HAP-1 (cell line): ENCODE measurements at regions not wholly inside any gene's neighbourhood (a gene's known extent, or its start where the extent isn't known, plus 50 kb on each side); places are given as distances from the start of the nearest gene placed in this dataset.

Source experiments
- DNase-seq, 2 experiments: peaks; one replicate each; pipeline ENCODE4 v3.0.0-alpha.2; 2016 to 2020; ENCODE audit warnings: low spot score in 2 of 2
- H3K27me3 ChIP-seq: fragments of 250-450 bp; sonication (Bioruptor Pico); 2 replicates; pipeline ENCODE4 v1.5.1; 2020; ENCODE audit warnings: low read depth, mild to moderate bottlenecking, moderate library complexity
- H3K36me3 ChIP-seq: fragments of 250-450 bp; sonication (Bioruptor Pico); replicated peaks from 2 replicates; pipeline ENCODE4 v1.5.1; 2020; ENCODE audit warnings: mild to moderate bottlenecking
- H3K4me1 ChIP-seq: fragments of 250-450 bp; sonication (Bioruptor Pico); 2 replicates; pipeline ENCODE4 v1.5.1; 2020; ENCODE audit warnings: mild to moderate bottlenecking
- H3K4me3 ChIP-seq: fragments of 250-450 bp; sonication (Bioruptor Pico); 2 replicates; pipeline ENCODE4 v1.5.1; 2020; ENCODE audit warnings: mild to moderate bottlenecking, moderate library complexity
- H3K9me3 ChIP-seq: fragments of 250-450 bp; sonication (Bioruptor Pico); 2 replicates; pipeline ENCODE4 v1.5.1; 2020; ENCODE audit warnings: mild to moderate bottlenecking, moderate library complexity
- in situ Hi-C: fragments of 300-500 bp; cut with MboI; formaldehyde crosslinking; loops from 3 replicates; pipeline ENCODE4 v1.14.3; 2020; ENCODE audit warnings: low sequenced_read_pairs, inconsistent platforms, mixed read lengths

DNA sequence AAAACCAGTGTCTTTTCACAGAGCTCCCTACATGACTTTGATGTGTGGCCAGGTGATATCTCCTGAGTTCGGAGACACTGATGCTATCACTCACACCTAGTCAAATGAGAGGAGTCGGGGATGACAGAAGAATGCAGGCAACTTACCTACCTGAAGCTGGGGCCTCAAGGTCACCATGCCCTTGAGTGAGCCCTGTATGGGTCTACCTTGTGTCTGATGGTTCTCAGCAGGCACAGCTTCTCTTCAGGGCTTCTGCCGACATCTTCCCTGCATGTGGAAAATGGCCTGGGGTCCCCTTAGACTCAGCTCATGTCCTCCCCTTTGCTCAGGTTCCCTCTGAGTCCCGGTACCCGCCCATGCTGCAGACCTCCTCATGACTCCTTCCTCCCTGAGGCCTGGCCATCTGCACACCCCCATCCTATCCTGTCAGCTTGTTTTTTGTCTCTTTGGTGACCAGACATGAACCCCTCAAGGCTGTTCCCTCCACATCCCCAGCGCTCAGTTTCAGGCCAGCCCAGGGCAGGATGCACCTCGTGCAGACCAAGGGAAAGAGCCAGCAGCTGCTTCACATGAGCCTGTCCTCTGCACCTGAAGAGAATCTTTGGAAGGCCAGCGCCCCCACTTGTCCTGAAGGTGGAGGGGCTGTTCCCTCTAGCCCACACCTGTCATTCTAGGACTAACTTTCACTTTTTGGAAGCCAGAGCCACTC is 74.6 kb upstream of the GDF10 start:
- H3K27me3 ChIP-seq, result no peaks in the 10 kb centered on the region
- H3K4me3 ChIP-seq, result no peak overlapping the region
- no peaks in the 10 kb centered on the region for H3K9me3 ChIP-seq
- no peak for DNase-seq
- H3K4me1 ChIP-seq, result no peaks in the 10 kb centered on the region
- H3K36me3 ChIP-seq, result no peaks in the 10 kb centered on the region
- in situ Hi-C loops, result no loop called here

DNA sequence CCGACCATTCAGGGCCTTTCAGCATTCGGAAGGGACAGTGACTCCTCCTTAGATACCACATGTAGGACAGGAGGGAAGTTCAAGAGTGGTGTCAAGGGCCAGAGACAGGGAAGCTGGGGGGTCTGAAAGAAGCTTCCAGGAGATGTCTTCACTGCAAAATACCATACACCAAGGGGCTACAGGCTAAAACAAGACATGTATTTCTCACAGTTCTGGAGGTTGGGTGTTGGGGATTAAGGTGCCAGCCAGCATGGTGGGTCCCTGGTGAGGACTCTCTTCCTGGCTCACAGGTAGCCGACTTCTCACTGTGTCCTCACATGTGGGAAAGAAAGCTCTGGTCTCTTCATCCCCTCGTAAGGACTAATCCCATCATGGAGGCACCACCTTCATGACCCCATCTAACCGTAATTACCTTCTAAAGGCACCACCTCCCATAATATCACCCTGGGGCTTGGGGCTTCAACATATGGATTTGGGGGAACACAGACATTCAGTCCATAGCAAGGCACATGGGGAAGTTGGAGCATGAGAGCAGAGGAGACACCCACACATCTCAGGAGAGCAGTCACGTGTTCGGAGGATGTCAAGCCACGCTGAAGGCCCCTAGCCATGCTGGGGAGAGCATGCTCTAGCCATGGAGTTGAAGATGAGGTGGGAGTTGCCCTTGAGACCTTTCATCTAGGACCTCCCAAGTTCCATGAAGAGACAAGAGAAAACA is 73.9 kb upstream of the GDF10 start:
- in situ Hi-C loops, result no loop called here

DNA sequence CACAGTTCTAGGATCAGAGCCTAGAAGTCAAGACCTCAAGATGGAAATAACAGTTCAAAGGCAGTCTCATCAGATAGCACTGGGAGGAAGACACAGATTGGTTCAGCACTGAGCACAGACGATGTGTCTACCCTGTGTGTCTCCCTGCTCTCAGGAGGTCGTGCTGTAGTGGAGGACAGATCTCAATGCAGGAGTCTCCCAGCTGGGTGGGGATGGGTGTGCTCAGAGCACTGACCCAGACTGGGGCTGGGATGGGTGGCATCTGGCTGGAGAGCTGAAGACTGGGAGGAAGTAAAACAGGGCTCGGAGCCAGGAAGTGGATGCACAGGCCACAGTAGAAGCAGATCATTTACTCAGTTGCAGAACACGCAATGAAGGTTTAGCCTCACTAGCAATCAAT is 69.5 kb upstream of the GDF10 start:
- Histone ChIP-seq H3K9me3 (no peaks in the 10 kb centered on the region), H3K27me3 (no peaks in the 10 kb centered on the region), H3K4me1 (no peaks in the 10 kb centered on the region), H3K36me3 (no peaks in the 10 kb centered on the region), H3K4me3 (no peak overlapping the region)
- in situ Hi-C loops, result no loop called here
- DNase-seq, result no peak

More for the DNA sequence above, 73.9 kb upstream of the GDF10 start:
- no peak for DNase-seq
- Histone ChIP-seq H3K4me3 (no peak overlapping the region), H3K27me3 (no peaks in the 10 kb centered on the region), H3K9me3 (no peaks in the 10 kb centered on the region), H3K4me1 (no peaks in the 10 kb centered on the region), H3K36me3 (no peaks in the 10 kb centered on the region)

DNA sequence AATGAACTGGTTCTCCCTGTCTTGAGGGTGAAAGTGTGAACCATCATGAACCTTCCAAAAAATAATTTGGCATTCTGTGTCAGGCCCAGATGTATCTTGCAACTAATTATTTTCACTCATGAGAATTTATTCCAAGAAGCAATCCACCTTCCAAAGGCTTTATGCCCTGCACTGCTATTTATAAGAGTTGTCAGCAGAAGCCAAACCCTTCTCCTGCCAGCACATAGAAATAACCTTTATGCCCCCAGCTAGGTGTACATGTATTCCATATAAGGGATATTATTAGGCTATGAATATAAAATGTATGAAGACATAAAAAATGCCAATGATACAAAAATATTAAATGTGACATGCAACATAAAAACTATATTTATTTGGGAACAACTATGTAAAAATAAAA is 69.0 kb upstream of the GDF10 start:
- no peaks in the 10 kb centered on the region for H3K4me1 ChIP-seq
- no peak for DNase-seq
- H3K4me3 ChIP-seq, result no peak overlapping the region
- no peaks in the 10 kb centered on the region for H3K27me3 ChIP-seq
- in situ Hi-C loops, result no loop called here
- H3K36me3 ChIP-seq, result no peaks in the 10 kb centered on the region
- no peaks in the 10 kb centered on the region for H3K9me3 ChIP-seq

DNA sequence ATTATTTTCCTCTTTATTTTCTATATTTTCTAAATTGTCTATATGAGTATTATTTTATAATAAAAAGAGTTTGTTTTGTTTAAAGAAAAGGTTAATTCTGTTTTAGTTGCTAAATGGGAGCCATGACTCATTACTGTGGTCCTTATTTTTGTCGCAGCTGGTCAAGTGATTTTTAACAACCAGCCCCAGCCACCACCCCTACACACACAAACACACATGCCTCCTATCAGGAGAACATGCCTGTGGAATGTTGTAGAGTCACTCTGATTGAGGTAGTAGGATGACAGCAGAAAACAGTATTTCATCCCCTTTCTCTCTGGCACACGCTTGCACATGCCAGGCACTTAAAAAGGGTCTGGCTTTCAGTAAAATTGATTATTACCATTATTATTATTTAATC is 68.6 kb upstream of the GDF10 start:
- in situ Hi-C loops, result no loop called here
- H3K27me3 ChIP-seq, result no peaks in the 10 kb centered on the region
- H3K9me3 ChIP-seq, result no peaks in the 10 kb centered on the region
- DNase-seq, result no peak
- no peak overlapping the region for H3K4me3 ChIP-seq
- H3K4me1 ChIP-seq, result no peaks in the 10 kb centered on the region
- no peaks in the 10 kb centered on the region for H3K36me3 ChIP-seq

DNA sequence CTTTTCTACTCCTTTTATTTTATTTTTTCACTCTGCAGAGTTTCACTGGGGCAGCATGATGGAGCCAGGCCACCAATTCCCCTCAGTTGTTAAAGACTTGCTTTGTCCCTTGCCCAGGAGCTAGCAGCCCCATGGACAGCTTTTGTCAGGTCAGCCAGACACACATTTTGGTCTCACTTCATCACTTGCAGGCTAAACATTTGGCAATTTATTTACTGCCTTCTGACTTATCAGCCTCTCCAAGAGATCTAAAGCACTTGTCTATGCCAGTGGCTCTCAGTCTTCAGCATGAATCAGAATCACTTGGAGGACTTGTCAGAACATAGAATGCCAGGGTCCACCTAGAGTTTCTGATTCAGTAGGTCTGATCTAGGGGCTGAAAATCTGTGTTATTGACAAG is 66.4 kb upstream of the GDF10 start:
- Histone ChIP-seq H3K4me1 (no peaks in the 10 kb centered on the region), H3K9me3 (no peaks in the 10 kb centered on the region), H3K4me3 (no peak overlapping the region), H3K27me3 (no peaks in the 10 kb centered on the region), H3K36me3 (no peaks in the 10 kb centered on the region)
- DNase-seq, result no peak
- in situ Hi-C loops, result no loop called here

DNA sequence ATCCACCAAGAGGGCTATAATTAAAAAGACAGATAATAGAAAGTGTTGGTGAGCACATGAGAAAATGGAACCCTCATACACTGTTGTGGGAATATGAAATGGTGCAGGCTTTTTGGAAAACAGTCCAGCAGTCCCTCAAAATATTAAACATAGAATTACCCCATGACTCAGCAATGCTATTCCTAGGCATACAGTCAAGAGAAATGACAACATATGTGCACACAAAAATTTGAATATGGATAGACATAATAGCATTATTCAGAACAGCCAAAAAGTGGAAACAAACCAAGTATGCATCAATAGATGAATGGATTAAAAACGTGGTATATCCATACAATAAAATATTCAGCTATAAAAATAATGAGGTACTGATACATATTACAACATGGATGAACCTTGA is 64.5 kb upstream of the GDF10 start:
- H3K27me3 ChIP-seq, result no peaks in the 10 kb centered on the region
- no peak overlapping the region for H3K4me3 ChIP-seq
- in situ Hi-C loops, result no loop called here
- H3K4me1 ChIP-seq, result no peaks in the 10 kb centered on the region
- DNase-seq, result no peak
- no peaks in the 10 kb centered on the region for H3K9me3 ChIP-seq
- no peaks in the 10 kb centered on the region for H3K36me3 ChIP-seq

DNA sequence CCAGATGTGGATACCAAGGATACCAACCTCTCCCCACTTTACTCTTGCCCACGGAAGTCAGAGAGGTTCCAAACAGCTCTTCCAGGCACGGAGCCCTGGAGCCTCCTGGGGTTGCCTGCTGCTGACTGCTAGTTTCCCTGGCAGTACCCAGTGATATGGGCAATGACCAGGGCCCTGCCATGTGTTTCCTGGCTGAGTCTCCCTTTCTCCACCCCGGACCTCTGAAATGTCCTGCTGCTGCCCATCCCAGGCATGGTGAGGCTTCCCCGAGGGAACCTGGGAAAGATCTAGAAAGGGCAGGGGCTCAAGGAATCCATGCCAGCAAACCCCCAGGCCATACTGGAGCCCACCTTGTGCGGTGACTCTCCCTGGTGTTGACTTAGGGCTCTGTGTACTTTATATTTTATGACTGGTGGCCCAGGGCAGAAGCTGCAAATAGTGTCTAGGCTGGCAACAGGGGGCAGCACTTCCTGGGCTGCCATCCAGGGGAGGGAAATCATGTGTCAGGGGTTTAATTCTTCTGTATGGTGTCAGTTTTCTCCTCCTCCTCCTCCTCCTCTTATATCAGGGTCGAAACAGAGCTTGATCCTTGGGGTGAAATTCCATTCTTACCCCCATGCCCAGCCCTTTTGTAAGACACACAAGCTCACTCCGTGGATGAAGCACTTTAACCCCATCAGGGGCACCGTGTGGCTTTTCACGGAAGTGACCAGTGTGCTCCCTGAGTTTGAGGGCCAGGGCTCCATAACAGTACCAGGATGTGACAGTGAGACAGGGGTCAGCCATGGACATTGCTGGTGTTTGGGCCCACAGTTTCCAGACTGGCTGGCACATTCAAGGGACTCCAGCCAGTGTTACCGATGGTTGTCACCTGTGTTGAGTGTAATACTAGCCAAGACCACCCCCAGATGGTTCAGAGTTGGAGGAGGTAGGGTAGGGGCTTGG is 62.4 kb upstream of the GDF10 start:
- no peaks in the 10 kb centered on the region for H3K36me3 ChIP-seq
- no peaks in the 10 kb centered on the region for H3K4me1 ChIP-seq
- H3K27me3 ChIP-seq, result no peaks in the 10 kb centered on the region
- H3K9me3 ChIP-seq, result no peaks in the 10 kb centered on the region
- no peak for DNase-seq
- no peak overlapping the region for H3K4me3 ChIP-seq
- in situ Hi-C loops, result no loop called here

DNA sequence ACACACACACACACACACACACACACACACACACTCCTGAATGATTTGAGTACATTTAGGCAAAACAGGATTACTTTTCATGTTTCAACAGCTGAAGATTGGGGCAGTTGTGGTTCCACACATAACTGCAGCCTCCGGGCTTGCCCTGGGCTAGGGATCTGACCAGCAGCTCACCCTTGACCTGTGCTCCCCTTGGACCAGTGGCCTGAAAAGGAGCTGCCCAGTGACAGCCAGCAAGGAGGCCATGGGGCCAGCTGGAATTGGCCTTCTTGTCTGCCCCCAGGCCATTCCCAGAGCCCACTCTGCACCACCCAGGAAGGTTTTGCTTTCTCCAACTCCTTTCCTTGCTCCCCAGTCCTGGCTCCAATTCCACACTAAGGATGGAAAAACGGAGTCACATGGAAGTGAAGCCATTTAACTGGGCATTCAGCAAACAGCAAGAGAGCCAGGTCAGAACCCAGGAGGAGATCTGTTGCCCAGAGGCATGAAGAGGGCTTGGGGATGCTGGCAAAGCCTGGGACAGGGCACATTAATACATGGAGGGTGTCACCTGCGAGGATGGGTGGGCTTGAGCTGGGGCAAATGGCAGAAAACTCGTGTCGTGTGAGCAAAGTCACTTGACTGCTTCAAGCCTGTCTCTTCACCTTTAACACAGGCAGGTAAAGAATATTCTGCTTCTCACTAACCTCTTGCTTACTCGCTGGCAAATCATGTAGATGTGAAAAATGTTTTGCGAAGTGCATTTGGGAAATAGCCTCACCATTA is 61.5 kb upstream of the GDF10 start:
- Histone ChIP-seq H3K9me3 (no peaks in the 10 kb centered on the region), H3K36me3 (no peaks in the 10 kb centered on the region), H3K4me3 (no peak overlapping the region), H3K27me3 (no peaks in the 10 kb centered on the region), H3K4me1 (no peaks in the 10 kb centered on the region)
- in situ Hi-C loops, result no loop called here
- DNase-seq, result no peak

DNA sequence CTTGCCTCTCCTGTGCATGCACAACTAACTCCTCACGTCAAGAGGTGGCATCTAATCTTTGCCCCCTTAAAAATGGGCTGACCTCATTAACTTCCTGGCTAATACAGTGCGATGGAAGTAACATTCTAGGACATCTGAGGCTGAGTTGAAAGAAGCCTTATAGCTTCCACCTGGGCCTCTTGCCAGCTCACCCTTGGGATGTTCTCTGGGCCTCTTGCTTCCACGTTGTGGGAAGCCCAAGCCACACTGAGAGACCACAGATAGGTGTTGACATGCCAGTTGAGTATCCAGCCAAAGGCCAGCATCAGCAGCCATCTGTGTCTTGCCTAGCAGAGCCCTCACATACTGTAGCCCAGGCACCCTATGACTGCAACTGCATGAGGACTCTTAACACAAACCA is 60.8 kb upstream of the GDF10 start:
- H3K4me3 ChIP-seq, result no peak overlapping the region
- in situ Hi-C loops, result no loop called here
- no peaks in the 10 kb centered on the region for H3K9me3 ChIP-seq
- no peaks in the 10 kb centered on the region for H3K36me3 ChIP-seq
- no peaks in the 10 kb centered on the region for H3K4me1 ChIP-seq
- no peak for DNase-seq
- H3K27me3 ChIP-seq, result no peaks in the 10 kb centered on the region

DNA sequence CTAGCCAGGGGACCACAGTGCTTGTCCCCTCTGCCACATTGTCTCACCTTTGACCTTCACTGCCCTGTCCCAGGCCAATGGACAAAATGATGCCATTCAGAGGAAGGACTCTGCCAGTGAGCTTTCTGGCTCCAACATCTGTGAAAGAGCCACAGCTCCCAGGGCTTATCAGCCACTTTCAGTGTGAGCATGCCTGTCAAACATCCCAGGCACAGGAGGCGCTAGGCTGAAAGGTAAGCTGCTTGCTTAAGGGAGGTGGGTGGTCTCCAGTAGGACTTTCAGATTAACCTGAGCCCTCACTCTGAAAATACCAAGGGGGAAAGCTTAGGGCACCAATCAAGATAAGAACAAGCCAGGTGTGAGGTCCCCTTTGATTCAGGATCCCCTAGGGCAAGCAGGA is 59.8 kb upstream of the GDF10 start:
- Histone ChIP-seq H3K4me3 (no peak overlapping the region), H3K36me3 (no peaks in the 10 kb centered on the region), H3K4me1 (no peaks in the 10 kb centered on the region), H3K9me3 (no peaks in the 10 kb centered on the region), H3K27me3 (no peaks in the 10 kb centered on the region)
- no peak for DNase-seq
- in situ Hi-C loops, result no loop called here

DNA sequence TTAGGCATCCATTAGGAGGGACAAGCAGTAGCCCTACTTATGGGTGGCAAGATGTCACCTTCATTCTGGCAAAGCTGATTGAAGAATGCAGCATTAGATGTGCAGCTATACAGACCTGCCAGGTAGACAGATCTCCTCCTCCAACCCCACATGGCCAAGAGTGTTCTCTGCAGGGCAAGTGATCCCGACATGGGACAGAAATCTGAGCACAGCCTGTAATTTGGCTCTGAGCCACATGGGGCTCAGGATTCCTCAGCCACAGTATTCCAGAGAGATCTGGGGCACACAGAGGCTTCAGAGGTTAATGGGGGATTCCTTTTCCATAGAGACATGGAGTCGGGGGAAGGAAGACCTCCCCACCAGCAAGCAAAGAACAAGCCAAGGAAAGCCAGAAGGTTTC is 58.7 kb upstream of the GDF10 start:
- no peaks in the 10 kb centered on the region for H3K27me3 ChIP-seq
- DNase-seq, result no peak
- in situ Hi-C loops, result no loop called here
- no peaks in the 10 kb centered on the region for H3K36me3 ChIP-seq
- no peak overlapping the region for H3K4me3 ChIP-seq
- H3K4me1 ChIP-seq, result no peaks in the 10 kb centered on the region
- no peaks in the 10 kb centered on the region for H3K9me3 ChIP-seq

DNA sequence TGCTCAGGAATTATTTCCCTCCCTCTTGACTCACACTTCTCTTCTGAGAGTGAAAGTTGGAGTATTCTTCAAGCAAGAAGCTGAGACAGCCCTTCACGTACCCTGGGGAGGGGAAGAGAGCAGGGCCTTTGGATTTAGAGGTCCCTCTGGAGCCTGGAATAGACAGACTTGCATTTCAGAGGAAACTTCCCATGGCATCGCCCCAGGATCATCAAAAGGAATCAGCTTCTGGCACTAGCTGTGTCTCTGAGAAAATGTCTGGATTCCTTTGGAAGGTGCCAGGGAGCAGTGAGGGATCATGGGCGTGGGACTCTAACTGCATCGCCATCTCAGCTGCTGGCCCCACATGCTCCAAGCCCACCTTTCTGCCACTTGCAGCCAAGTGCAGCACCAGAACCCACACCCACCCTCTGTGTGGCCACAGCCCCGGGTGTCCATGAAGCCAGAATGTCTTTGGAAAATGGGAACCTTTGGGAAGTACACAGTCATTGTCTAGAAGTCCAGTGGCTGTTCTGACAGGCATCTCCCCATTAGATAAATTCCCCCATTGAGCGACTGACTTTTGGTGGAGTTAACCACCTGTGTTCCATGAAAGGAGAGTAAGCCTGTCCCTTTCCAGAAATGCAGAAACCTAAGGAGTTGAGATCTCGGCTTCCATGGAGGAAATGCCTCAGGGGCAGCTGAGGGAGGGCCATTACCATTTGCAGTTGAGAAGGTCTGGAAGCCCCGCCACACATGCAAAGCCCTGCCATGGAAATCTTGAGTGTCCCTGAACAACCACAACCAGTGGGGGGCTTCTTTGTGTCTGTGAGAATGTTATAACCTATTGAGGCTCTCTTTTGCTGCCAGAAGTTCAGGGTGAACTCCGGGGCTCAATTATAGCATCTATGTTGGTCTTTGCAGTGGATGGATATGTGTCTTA is 57.8 kb upstream of the GDF10 start:
- H3K27me3 ChIP-seq, result no peaks in the 10 kb centered on the region
- no peaks in the 10 kb centered on the region for H3K9me3 ChIP-seq
- no peak overlapping the region for H3K4me3 ChIP-seq
- DNase-seq, result no peak
- in situ Hi-C loops, result no loop called here
- H3K36me3 ChIP-seq, result no peaks in the 10 kb centered on the region
- no peaks in the 10 kb centered on the region for H3K4me1 ChIP-seq
